Neuronal stem cell (in vitro differentiated cells): ENCODE measurements at regions not wholly inside any gene's neighbourhood (a gene's known extent, or its start where the extent isn't known, plus 50 kb on each side); places are given as distances from the start of the nearest gene placed in this dataset.

Experiments
- DNase-seq: peaks from one replicate; pipeline ENCODE4 v3.0.0-alpha.2; 2013; ENCODE audit warnings: low spot score
- H2AFZ ChIP-seq: one replicate; pipeline ENCODE4 v1.6.1; 2013; ENCODE audit warnings: mild to moderate bottlenecking, low read length, inconsistent platforms
- H2AK5ac ChIP-seq: 2 replicates; pipeline ENCODE4 v1.6.1; 2013; ENCODE audit warnings: low read depth, mild to moderate bottlenecking, inconsistent platforms, low read length, moderate library complexity, mixed read lengths
- H2BK120ac ChIP-seq: 2 replicates; pipeline ENCODE4 v1.6.1; 2013; ENCODE audit warnings: low read depth, mild to moderate bottlenecking, inconsistent platforms, low read length, moderate library complexity, mixed read lengths
- H2BK12ac ChIP-seq: one replicate; pipeline ENCODE4 v1.6.1; 2013; ENCODE audit warnings: low read length, inconsistent platforms
- H2BK15ac ChIP-seq: 2 replicates; pipeline ENCODE4 v1.6.1; 2013; ENCODE audit warnings: mild to moderate bottlenecking, low read length, inconsistent platforms, mixed read lengths
- H2BK5ac ChIP-seq: one replicate; pipeline ENCODE4 v1.6.1; 2013; ENCODE audit warnings: inconsistent platforms, mild to moderate bottlenecking, low read length, moderate library complexity
- H3K14ac ChIP-seq: one replicate; pipeline ENCODE4 v1.6.1; 2013; ENCODE audit warnings: low read length, inconsistent platforms
- H3K18ac ChIP-seq: 2 replicates; pipeline ENCODE4 v1.6.1; 2013; ENCODE audit warnings: low read length, inconsistent platforms
- H3K23ac ChIP-seq: 2 replicates; pipeline ENCODE4 v1.6.1; 2013; ENCODE audit warnings: low read depth, mild to moderate bottlenecking, mixed read lengths, low read length, inconsistent platforms; ENCODE audit not compliant: poor library complexity
- H3K27ac ChIP-seq: replicated peaks from 3 replicates; pipeline ENCODE4 v1.5.1; 2013; ENCODE audit warnings: low read length, inconsistent platforms
- H3K27me3 ChIP-seq, 3 experiments: 2 replicates each; pipeline ENCODE4 v1.6.1; 2013; ENCODE audit warnings: low read length in 3 of 3, mild to moderate bottlenecking in 2 of 3, inconsistent platforms in 1 of 3, low read depth in 1 of 3, mixed read lengths in 1 of 3, moderate library complexity in 1 of 3; ENCODE audit not compliant: control insufficient read depth in 3 of 3, insufficient read depth in 3 of 3
- H3K36me3 ChIP-seq, 2 donors: replicated peaks in 1 of 2; 2 replicates each; pipeline ENCODE4 v1.6.1; 2013; ENCODE audit warnings: low read length in 2 of 2; ENCODE audit not compliant: control insufficient read depth in 2 of 2, insufficient read depth in 2 of 2
- H3K4ac ChIP-seq: 2 replicates; pipeline ENCODE4 v1.6.1; 2013; ENCODE audit warnings: inconsistent platforms, mild to moderate bottlenecking, low read length, moderate library complexity
- H3K4me1 ChIP-seq, 2 donors: 1 replicate in 1 of 2; 2 replicates in 1 of 2; pipeline ENCODE4 v1.6.1; 2013; ENCODE audit warnings: low read length in 2 of 2, low read depth in 1 of 2; ENCODE audit not compliant: control insufficient read depth in 2 of 2, insufficient read depth in 1 of 2
- H3K4me2 ChIP-seq: one replicate; pipeline ENCODE4 v1.6.1; 2013; ENCODE audit warnings: mild to moderate bottlenecking, low read length, inconsistent platforms; ENCODE audit not compliant: insufficient read depth, poor library complexity, severe bottlenecking
- H3K4me3 ChIP-seq, 2 donors: 2 replicates each; pipeline ENCODE4 v1.5.1; 2013; ENCODE audit warnings: low read length in 2 of 2, mild to moderate bottlenecking in 2 of 2, inconsistent platforms in 1 of 2, moderate library complexity in 1 of 2
- H3K79me1 ChIP-seq: one replicate; pipeline ENCODE4 v1.6.1; 2013; ENCODE audit warnings: low read depth, mild to moderate bottlenecking, inconsistent platforms, low read length, moderate library complexity
- H3K9ac ChIP-seq: one replicate; pipeline ENCODE4 v1.6.1; 2013; ENCODE audit warnings: mild to moderate bottlenecking, low read depth, low read length, inconsistent platforms; ENCODE audit not compliant: poor library complexity
- H3K9me3 ChIP-seq, 2 donors: replicated peaks in 1 of 2; 2 replicates each; pipeline versions ENCODE3 to v1.6.1; 2013; ENCODE audit warnings: low read length in 2 of 2, mild to moderate bottlenecking in 2 of 2, inconsistent platforms in 1 of 2, low read depth in 1 of 2, mixed read lengths in 1 of 2, moderate library complexity in 1 of 2; ENCODE audit not compliant: control insufficient read depth in 2 of 2, insufficient read depth in 1 of 2
- H4K8ac ChIP-seq: one replicate; pipeline ENCODE4 v1.6.1; 2013; ENCODE audit warnings: low read depth, mild to moderate bottlenecking, inconsistent platforms, low read length, moderate library complexity
- H4K91ac ChIP-seq: one replicate; pipeline ENCODE4 v1.6.1; 2013; ENCODE audit warnings: low read length, low read depth, mild to moderate bottlenecking, inconsistent platforms; ENCODE audit not compliant: poor library complexity
- WGBS, 2 donors: extraction: QIAGEN DNeasy Blood & Tissue Kit; methylation state at CpG; one replicate each; pipeline ENCODE4 v1.1.7; 2013; ENCODE audit warnings: missing lambda C conversion rate in 2 of 2, mixed read lengths in 1 of 2; ENCODE audit not compliant: insufficient read length in 2 of 2, insufficient replicate concordance in 1 of 2; ENCODE audit errors: extremely low coverage in 2 of 2; 5-methylcytosine and 5-hydroxymethylcytosine counted together

DNA sequence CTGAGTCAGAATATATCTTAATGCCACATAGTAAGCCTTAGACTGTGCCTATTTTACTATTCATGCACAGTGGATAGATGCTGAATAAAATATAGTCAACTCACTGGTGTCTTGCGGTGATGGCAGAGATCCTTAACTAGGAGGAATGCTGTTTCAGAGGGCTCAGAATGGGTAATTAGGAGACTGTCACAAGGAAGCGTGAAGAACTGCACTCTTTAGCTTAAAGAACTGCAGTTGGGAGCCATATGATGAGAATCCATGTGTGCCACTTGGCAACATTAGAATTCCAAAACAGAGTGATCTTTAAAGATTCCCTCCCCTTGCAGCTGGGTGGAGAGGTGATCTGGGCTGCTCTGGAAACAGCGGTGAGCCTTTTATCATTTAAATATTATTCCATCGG is 357.6 kb downstream of the MCTP2 start:
- Histone ChIP-seq H2BK15ac (no peak overlapping the region), H3K4me3 (no peak overlapping the region), H3K4me1 (peaks cover 0 to 10% of the 10 kb centered on the region in 2 donors), H2AK5ac (no peak overlapping the region), H2AFZ (no peak overlapping the region), H3K4me2 (no peak overlapping the region), H3K18ac (no peak overlapping the region), H3K79me1 (no peaks in the 10 kb centered on the region), H3K9ac (no peak overlapping the region), H3K36me3 (no peaks in the 10 kb centered on the region), H2BK5ac (no peak overlapping the region), H3K14ac (no peak overlapping the region), H2BK120ac (no peak overlapping the region), H2BK12ac (no peak overlapping the region), H4K8ac (no peak overlapping the region), H3K27me3 (no peaks in the 10 kb centered on the region), H3K27ac (no peak overlapping the region), H4K91ac (no peak overlapping the region), H3K9me3 (no peaks in the 10 kb centered on the region), H3K23ac (no peak overlapping the region), H3K4ac (no peak overlapping the region)
- no CpG with 5 or more reads among the region's 4 CpGs for WGBS, 2 donors
- no peak for DNase-seq

DNA sequence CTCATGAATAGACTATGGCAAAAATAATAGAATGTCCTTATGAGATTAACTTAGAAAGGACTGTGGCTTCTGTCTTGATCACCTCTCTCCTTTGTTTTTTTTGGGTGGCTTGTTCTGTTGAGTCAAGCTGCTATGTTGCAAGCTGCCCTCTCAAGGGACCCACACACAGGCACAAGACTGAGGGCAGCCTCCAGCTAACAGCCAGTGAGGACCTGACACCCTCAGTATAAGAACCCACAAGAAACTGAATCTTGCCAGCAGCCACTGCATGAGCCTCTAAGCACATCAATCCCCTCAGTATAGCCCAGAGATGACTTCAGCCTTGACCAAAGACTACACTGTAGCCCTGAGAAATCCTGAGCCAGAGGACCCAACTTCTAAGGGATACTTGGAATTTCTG is 361.1 kb downstream of the MCTP2 start:
- no peak for DNase-seq
- Histone ChIP-seq H3K4ac (no peak overlapping the region), H2BK120ac (no peak overlapping the region), H3K27me3 (peaks cover 0 to 3% (median 0%) of the 10 kb centered on the region in 3 experiments), H2BK12ac (no peak overlapping the region), H4K8ac (no peak overlapping the region), H4K91ac (no peak overlapping the region), H3K4me3 (no peak overlapping the region), H3K4me1 (no peaks in the 10 kb centered on the region), H3K9me3 (no peaks in the 10 kb centered on the region), H3K18ac (no peak overlapping the region), H3K14ac (no peak overlapping the region), H3K4me2 (no peak overlapping the region), H3K23ac (no peak overlapping the region), H3K36me3 (no peaks in the 10 kb centered on the region), H2BK5ac (no peak overlapping the region), H2AK5ac (no peak overlapping the region), H2AFZ (no peak overlapping the region), H3K79me1 (no peaks in the 10 kb centered on the region), H3K9ac (no peak overlapping the region), H2BK15ac (no peak overlapping the region), H3K27ac (no peak overlapping the region)

DNA sequence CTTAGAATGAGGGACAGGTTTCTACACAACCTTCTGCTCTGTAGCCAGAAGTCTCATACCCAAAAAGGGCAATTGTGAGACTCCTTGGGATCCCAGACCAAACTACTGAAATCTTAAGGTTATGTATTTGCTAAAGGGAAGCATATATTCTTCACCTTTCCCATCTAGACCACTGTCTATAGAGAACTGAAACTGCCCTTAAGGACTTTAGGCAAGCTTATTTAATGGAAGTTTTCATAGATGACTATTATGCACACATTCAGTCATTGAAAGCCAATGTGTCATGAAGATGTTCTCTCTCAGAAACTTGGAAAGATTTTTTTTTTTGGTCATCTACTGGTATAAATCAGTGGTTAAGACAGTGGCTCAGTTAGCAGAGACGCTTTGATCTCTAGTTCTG is 365.3 kb downstream of the MCTP2 start:
- Histone ChIP-seq H3K9me3 (no peaks in the 10 kb centered on the region), H3K36me3 (no peaks in the 10 kb centered on the region), H3K27me3 (peaks cover 0 to 9% (median 0%) of the 10 kb centered on the region in 3 experiments), H4K8ac (no peak overlapping the region), H3K18ac (no peak overlapping the region), H3K27ac (no peak overlapping the region), H3K23ac (no peak overlapping the region), H4K91ac (no peak overlapping the region), H3K4ac (no peak overlapping the region), H3K4me2 (no peak overlapping the region), H2BK5ac (no peak overlapping the region), H3K79me1 (no peaks in the 10 kb centered on the region), H2BK12ac (no peak overlapping the region), H2AK5ac (no peak overlapping the region), H2BK15ac (no peak overlapping the region), H2BK120ac (no peak overlapping the region), H3K4me1 (peaks cover 0 to 2% of the 10 kb centered on the region in 2 donors), H3K9ac (no peak overlapping the region), H3K4me3 (no peak overlapping the region), H2AFZ (no peak overlapping the region), H3K14ac (no peak overlapping the region)
- no CpG with 5 or more reads among the region's 1 CpG for WGBS, 2 donors
- no peak for DNase-seq

DNA sequence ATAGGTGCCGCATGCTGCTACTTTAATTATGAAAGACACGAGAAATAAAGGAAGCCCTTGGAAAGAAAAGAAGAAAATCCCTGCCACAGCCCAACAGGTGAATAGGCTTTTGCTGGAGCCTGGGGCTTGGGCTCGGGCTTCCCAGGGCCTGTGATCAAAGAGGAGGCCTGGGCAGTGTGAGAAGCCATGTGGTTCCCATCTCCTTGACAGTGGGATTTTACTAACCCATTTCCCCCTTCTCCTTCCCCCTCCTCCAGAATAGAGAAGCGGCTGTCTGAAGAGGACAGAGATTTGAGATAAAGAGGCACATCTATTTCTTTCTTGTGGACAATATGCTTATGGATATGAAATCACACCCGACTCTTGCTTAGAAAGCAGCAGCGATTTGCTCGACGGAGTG is 369.1 kb downstream of the MCTP2 start:
- no peak overlapping the region for H2AK5ac ChIP-seq
- no peak overlapping the region for H2BK12ac ChIP-seq
- no peak overlapping the region for H3K4ac ChIP-seq
- DNase-seq, result no peak
- no CpG with 5 or more reads among the region's 8 CpGs for WGBS, 2 donors
- no peaks in the 10 kb centered on the region for H3K9me3 ChIP-seq
- no peak overlapping the region for H2BK15ac ChIP-seq
- H3K36me3 ChIP-seq, result no peaks in the 10 kb centered on the region
- no peak overlapping the region for H3K18ac ChIP-seq
- H4K91ac ChIP-seq, result no peak overlapping the region
- peaks cover 0 to 2% of the 10 kb centered on the region in 2 donors for H3K4me1 ChIP-seq
- H3K14ac ChIP-seq, result no peak overlapping the region
- H2AFZ ChIP-seq, result no peak overlapping the region
- no peak overlapping the region for H3K4me2 ChIP-seq
- H3K23ac ChIP-seq, result no peak overlapping the region
- H3K27ac ChIP-seq, result no peak overlapping the region
- H2BK120ac ChIP-seq, result no peak overlapping the region
- H3K9ac ChIP-seq, result no peak overlapping the region
- no peaks in the 10 kb centered on the region for H3K79me1 ChIP-seq
- H3K4me3 ChIP-seq, result no peak overlapping the region
- no peak overlapping the region for H4K8ac ChIP-seq
- peaks cover 0 to 9% (median 0%) of the 10 kb centered on the region in 3 experiments for H3K27me3 ChIP-seq
- no peak overlapping the region for H2BK5ac ChIP-seq
